Left lung (tissue), 4 donors: ENCODE measurements at regions not wholly inside any gene's neighbourhood (a gene's known extent, or its start where the extent isn't known, plus 50 kb on each side); places are given as distances from the start of the nearest gene placed in this dataset.

Experiments used
- ATAC-seq: fragments of 200-7000 bp; cut with Tn5 transposase; one replicate; pipeline ENCODE4 v1.9.1; 2020; ENCODE audit warnings: moderate library complexity
- DNase-seq, 4 donors: peaks; one replicate each; pipeline ENCODE4 v3.0.0-alpha.2; 2013 to 2020
- H3K27ac ChIP-seq, 2 donors: fragments of 200-600 bp; sonication (generic) in 1 of 2; one replicate each; pipeline versions ENCODE4 v1.5.0 to v1.8.0; 2020 to 2021
- H3K27me3 ChIP-seq, 2 donors: fragments of 200-600 bp; sonication (generic) in 1 of 2; one replicate each; pipeline versions ENCODE4 v1.5.0 to v1.8.0; 2020 to 2021
- H3K36me3 ChIP-seq, 2 donors: fragments of 200-600 bp; sonication (generic) in 1 of 2; one replicate each; pipeline versions ENCODE4 v1.5.0 to v1.8.0; 2020 to 2021
- H3K4me1 ChIP-seq, 2 donors: fragments of 200-600 bp; one replicate each; pipeline ENCODE4 v1.8.0; 2021
- H3K4me3 ChIP-seq, 2 donors: fragments of 200-600 bp; sonication (generic) in 1 of 2; one replicate each; pipeline versions ENCODE4 v1.5.0 to v1.8.0; 2020 to 2021; ENCODE audit warnings: mild to moderate bottlenecking in 1 of 2
- H3K9me3 ChIP-seq, 2 donors: fragments of 200-600 bp; sonication (generic) in 1 of 2; one replicate each; pipeline versions ENCODE4 v1.5.0 to v1.8.0; 2020 to 2021
- intact Hi-C, 2 donors: fragments of 100-400 bp; cut with DNase I; formaldehyde crosslinking; loops; one replicate each; pipeline versions ENCODE4 v1.11.2 to v1.14.2; 2022
- TF ChIP-seq, protein P1 (sequence below), 2 donors: fragments of 200-600 bp; sonication (generic) in 1 of 2; IDR thresholded peaks; one replicate each; pipeline versions ENCODE4 v1.5.0 to v1.8.0; 2021; ENCODE audit warnings: antibody characterized with exemption in 2 of 2
- donor health status: DM: no; HTN: yes; CAD: no.
- donor health status: DM: no; HTN: no; CAD: no.

- Histone ChIP-seq H3K4me3 (no peak overlapping the region), H3K27me3 (no peaks in the 10 kb centered on the region), H3K4me1 (no peaks in the 10 kb centered on the region), H3K27ac (no peak overlapping the region), H3K9me3 (no peaks in the 10 kb centered on the region), H3K36me3 (no peaks in the 10 kb centered on the region)
- ATAC-seq (peak; percentile 55), DNase-seq (no peak)
- TF ChIP-seq, protein P1, sequence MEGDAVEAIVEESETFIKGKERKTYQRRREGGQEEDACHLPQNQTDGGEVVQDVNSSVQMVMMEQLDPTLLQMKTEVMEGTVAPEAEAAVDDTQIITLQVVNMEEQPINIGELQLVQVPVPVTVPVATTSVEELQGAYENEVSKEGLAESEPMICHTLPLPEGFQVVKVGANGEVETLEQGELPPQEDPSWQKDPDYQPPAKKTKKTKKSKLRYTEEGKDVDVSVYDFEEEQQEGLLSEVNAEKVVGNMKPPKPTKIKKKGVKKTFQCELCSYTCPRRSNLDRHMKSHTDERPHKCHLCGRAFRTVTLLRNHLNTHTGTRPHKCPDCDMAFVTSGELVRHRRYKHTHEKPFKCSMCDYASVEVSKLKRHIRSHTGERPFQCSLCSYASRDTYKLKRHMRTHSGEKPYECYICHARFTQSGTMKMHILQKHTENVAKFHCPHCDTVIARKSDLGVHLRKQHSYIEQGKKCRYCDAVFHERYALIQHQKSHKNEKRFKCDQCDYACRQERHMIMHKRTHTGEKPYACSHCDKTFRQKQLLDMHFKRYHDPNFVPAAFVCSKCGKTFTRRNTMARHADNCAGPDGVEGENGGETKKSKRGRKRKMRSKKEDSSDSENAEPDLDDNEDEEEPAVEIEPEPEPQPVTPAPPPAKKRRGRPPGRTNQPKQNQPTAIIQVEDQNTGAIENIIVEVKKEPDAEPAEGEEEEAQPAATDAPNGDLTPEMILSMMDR (IDR thresholded peaks at IDR 0.05) = no peak
- intact Hi-C loops = no loop called here
Measured at GRCh38 chr11:30131535-30131934, 99.3 kb upstream of the FSHB start.

- DNase-seq (no peak), ATAC-seq (no peak)
- TF ChIP-seq, protein P1 (IDR thresholded peaks at IDR 0.05) = no peak
- Histone ChIP-seq H3K4me1 (no peaks in the 10 kb centered on the region), H3K27me3 (no peaks in the 10 kb centered on the region), H3K9me3 (no peaks in the 10 kb centered on the region), H3K36me3 (no peaks in the 10 kb centered on the region), H3K4me3 (no peak overlapping the region), H3K27ac (no peak overlapping the region)
- intact Hi-C loops = no loop called here
Measured at GRCh38 chr11:30133281-30133680, 97.5 kb upstream of the FSHB start.

DNA sequence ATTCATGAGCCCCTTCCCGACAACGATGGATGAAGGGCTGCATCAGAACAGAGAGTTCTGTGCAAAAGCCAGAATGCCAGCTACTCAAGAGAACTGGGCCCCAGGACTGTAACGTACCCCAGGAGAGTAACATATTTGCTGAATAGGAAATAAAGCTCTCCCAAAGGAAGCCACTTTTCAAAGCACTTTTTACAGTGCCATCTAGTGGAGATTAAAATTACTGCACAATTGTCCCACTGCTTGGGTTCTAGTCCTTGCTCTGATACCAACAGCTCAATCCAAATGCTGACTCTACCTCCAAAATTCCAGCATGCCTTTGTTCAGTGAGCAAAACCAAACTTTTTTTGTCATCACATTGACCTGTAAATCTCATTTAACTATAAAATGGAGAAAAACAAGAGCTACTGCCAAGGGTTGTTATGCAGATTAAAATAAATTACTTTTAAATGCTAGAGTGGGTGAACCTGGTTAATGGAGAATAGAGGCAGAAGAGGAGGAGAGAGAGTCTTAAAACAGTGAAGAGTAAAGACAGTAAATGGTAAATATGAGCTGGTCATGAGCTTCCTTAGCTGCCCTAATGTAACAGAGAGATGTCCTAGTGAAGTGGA is 87.6 kb upstream of the FSHB start:
- intact Hi-C loops = no loop called here
- DNase-seq (peak in 1 of 4 donors; percentile 30), ATAC-seq (peak; percentile 73)
- Histone ChIP-seq H3K4me3 (no peak overlapping the region), H3K27ac (no peak overlapping the region), H3K9me3 (no peaks in the 10 kb centered on the region), H3K27me3 (no peaks in the 10 kb centered on the region), H3K4me1 (no peaks in the 10 kb centered on the region), H3K36me3 (no peaks in the 10 kb centered on the region)
- TF ChIP-seq, protein P1 (IDR thresholded peaks at IDR 0.05) = peak; percentile 64 to 79

- no peak overlapping the region for H3K4me3 ChIP-seq
- TF ChIP-seq, protein P1 (IDR thresholded peaks at IDR 0.05) = no peak
- H3K9me3 ChIP-seq = no peaks in the 10 kb centered on the region
- H3K27ac ChIP-seq = no peak overlapping the region
- no peak for ATAC-seq
- no peaks in the 10 kb centered on the region for H3K4me1 ChIP-seq
- H3K36me3 ChIP-seq = no peaks in the 10 kb centered on the region
- DNase-seq = no peak
- H3K27me3 ChIP-seq = no peaks in the 10 kb centered on the region
- intact Hi-C loops = no loop called here
Measured at GRCh38 chr11:30147293-30147692, 83.5 kb upstream of the FSHB start.

DNA sequence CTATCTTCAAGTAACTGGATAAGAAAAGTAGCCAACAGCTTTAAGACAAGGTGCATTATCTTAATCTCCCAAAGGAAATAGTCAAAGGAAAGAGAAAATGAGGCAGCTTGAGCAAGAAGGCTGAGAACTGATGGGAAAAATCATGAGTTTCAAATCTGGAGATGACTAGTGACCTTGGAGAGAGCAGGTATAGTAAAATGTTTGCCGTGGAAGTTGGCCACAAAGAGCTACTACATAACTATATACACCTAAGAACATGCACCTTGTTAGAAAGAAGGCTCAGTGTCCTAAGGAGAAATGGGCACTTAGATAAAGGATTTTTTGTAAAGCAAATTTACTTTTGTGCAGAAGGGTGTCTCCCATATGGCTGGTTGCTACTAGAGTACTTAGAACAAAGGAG is 80.8 kb upstream of the FSHB start:
- Histone ChIP-seq H3K27me3 (no peaks in the 10 kb centered on the region), H3K4me3 (no peak overlapping the region), H3K36me3 (no peaks in the 10 kb centered on the region), H3K9me3 (no peaks in the 10 kb centered on the region), H3K4me1 (no peaks in the 10 kb centered on the region), H3K27ac (no peak overlapping the region)
- no peak for ATAC-seq
- TF ChIP-seq, protein P1 (IDR thresholded peaks at IDR 0.05) = no peak
- DNase-seq = no peak
- intact Hi-C loops = no loop called here
